ENCODE measurements at regions not wholly inside any gene's neighbourhood (a gene's known extent, or its start where the extent isn't known, plus 50 kb on each side); places are given as distances from the start of the nearest gene placed in this dataset.

GRCh38 chr10:62633976-62634375 is 170.5 kb upstream of the ADO start:
- no peak for DNase-seq

GRCh38 chr10:62634576-62634975 is 169.9 kb upstream of the ADO start:
- no peak for DNase-seq

GRCh38 chr10:62635127-62635526 is 169.4 kb upstream of the ADO start:
- DNase-seq: no peak

GRCh38 chr10:62636825-62637248 is 167.7 kb upstream of the ADO start:
- DNase-seq: peak in 1 of 2 donors; percentile 41

DNA sequence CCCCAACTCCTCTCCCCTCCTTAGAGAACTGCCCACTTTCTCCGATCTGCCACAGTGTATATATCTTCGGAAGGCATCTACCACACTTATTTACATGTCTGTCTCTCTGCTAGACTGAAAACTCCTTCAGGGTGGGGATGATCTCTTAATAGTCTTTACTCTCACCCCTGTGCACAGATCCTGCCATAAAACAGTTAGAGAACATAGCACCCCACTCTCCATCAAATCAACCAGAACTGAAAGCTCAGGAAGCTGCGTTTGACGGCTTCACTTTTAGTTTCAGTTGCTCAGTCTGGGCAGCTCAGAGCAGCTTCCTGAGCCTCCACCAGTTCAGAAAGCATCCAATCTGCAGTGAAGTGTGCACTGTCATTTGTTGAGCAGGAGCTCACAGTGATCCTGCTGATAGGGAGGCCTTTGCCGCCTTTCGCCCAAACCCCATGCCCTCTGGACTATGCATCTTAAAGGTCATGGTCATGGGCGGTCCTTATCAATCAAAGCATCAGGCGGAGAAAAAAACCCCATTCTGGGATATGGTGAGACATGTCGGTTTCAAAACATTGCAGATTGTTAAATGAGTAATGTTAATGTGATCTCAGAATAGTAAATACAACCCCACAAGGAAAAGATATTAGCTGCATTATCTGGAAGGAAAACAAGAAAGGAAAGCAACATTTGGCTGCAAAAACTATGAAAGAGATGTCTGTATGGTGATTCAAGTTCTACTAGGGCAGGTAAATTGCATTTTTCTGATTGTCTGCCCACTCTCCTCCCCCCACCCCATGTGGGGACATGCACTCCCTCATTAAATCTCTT is 167.1 kb upstream of the ADO start:
- peak; percentile 56 to 78 for DNase-seq

- DNase-seq: peak; percentile 53 to 54
These were observed 166.4 kb upstream of the ADO start for GRCh38 chr10:62638062-62638477.

- no peak for DNase-seq
These were observed 165.4 kb upstream of the ADO start for GRCh38 chr10:62639144-62639543.

- DNase-seq: no peak
These were observed 164.1 kb upstream of the ADO start for GRCh38 chr10:62640411-62640810.

- no peak for DNase-seq
These were observed 160.6 kb upstream of the ADO start for GRCh38 chr10:62643606-62644587.

DNA sequence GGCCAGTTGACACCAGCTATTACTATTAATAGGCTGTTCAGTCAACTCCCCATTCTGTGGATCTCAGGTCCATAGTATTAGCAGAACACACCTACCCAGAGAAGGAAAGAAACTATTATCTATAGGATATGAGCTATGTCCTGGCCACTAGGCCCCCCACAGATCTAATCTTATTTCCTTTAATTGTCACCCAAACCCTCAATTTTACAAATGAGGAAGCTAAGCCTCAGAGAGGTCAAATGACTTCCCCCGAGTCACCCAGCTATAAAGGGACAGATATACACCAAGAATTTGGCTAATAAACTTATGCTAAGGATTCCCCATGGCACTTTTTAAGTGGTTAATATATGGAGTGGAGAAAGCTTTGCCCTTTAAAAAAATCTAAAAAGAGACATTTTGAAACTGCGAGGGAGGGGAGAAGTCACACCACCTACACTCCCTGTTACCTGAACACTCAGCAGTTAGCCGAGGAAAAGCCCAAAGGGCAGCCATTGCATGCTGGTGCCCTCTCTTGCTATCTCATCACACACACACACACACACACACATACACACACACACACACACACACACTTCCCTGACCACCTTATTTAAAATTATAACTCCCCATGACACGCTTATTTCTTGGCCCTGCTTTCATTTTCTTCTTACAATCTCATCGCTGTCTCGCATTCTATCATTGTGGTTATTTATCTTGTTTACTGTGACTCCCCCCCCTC is 157.0 kb upstream of the ADO start:
- no peak for DNase-seq

- no peak for DNase-seq
These were observed 155.6 kb upstream of the ADO start for GRCh38 chr10:62648921-62649320.

DNA sequence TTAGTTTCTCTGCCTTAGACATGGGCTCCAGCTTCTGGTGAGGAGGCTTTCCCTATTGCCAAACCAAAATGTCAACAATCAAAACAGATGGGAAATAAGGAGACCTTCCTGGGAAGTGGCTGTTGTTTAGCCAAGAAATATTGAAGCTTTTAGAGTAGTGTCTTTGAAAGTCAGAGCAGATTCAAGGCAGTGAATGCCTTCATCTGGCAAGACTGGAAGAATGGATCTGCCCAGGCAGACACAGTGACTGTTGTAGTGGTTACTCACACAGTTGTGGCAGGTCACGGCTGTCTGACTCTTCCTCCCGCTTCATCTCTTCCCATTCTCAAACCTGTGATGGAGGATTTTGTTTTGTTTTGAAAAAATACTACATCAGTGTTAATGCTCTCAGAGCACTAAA is 154.1 kb upstream of the ADO start:
- DNase-seq: no peak

DNA sequence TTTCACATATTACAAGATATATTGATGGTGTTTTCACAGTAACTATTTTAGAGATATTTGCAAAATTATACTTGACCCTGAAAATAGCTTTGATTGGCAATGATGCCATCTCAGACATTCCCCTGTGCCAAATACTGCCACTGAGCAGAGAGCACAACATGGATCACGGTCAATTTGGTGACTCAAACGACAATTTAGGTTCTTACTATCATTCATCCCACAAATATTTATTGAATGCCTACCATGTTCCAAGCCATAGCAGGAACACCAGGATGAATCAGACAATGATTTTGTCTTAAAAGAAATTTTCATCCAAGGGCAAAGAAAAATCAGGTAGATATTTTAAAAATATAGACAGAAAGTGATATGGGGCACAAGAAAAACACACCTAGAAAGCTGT is 153.2 kb upstream of the ADO start:
- no peak for DNase-seq

DNA sequence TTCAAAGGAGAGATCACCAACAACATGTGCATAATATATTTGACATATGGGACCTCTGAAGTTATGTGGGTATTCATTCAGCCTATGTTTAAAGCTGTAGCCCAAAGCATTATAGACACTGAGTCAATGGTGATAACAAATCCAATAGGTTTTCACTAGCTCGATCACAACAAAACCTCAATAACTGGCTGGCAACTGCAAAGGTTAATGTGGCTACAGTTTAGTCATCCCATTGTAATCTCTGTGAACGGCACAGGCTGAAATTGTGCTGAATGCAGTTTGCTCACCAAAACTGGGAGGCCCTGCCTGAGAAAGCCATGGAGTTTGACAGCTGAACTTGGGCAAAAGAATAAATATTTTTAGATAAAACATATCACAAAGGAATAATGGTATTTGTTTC is 152.4 kb upstream of the ADO start:
- DNase-seq: no peak

DNA sequence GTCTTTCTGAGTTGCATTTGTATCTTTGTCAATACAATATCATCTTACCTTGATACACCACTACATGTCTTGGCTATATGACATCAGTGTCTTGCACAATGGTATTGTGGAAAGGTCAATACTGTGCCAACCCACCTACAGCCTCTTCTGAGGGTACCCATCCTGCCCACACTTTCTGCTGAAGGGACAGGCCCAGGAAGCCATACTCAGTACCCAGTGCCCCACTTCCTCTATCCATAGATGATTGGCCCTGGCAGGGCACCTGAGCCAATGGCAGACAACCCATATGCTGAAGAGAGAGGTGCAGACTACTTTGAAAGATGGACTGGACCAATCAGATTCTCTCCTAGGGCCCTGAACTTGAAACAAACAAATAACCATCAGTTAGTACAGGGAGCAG is 152.0 kb upstream of the ADO start:
- no peak for DNase-seq

DNA sequence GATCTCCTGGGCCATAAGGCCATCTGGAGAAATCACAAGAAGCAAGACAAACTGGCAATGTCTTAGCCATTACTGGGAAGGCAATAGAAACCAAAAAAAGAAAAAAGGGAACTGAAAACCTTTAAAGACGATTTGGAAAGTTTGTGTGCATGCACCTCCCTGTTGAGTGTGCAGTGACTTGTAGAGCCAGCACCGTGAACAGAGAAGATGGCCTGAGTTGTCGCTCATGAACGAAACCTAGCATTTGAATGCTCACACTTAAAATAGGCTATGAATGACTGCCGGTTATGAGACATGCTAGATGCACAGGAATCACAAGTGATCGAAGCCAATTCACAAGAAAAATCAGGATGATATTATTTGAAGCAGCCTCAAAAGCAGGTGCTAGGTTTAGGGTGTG is 151.3 kb upstream of the ADO start:
- peak in 1 of 2 donors; percentile 56 for DNase-seq

GRCh38 chr10:62654966-62655336 is 149.6 kb upstream of the ADO start:
- DNase-seq: no peak

- DNase-seq: no peak
These were observed 149.1 kb upstream of the ADO start for GRCh38 chr10:62655337-62655994.

DNA sequence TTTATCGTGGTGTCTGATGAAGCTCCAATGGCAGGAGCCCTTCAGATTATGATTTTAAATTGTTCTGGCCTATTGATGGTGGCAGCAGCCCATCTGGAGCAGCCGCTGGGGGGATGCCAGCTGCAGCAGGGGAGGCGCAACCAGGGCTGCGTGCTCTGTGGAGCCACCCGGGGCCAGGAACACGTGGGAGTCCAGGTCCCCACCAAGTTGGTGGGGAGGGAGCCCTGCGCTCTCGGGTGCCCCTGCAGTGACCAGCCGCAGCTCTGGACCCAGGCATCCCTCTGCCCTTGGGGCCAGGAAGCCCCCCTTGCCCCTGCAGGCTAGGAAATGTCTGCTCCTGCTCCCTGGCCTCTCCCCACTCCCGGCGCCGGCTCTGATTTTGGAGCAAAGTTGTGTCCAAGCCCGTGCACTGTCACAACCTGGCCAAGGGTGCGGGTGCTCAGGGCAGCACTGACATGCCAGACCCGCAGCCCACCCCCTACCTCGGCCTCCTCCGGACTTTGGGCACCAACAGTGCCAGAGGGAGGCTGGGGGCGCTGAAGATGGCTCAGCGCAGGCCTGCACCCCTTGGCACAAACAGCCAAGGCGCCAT is 147.2 kb upstream of the ADO start:
- DNase-seq: no peak

GRCh38 chr10:62658516-62658915 is 146.0 kb upstream of the ADO start:
- DNase-seq: no peak

GRCh38 chr10:62661143-62661542 is 143.4 kb upstream of the ADO start:
- DNase-seq: no peak

DNA sequence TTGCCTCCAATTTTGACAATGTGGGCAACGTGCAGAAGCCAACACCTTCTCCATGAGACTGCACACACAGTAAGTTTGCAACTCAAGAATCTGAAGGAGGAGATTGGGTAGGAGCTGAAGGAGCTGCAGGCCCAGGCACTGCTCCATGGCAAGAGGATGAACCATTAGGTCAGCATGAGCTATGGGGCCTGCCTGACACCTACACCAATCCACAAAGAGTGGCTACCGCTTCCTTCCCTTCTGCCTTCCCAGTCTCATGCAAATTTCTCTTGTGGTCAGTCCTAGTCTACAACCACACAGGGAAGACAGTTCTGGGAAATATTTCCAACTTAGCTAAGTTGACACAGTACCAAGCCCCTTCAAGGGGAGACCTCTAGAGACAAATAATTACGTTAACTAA is 142.0 kb upstream of the ADO start:
- DNase-seq: no peak
